Testis (tissue), 2 donors: ENCODE measurements at regions not wholly inside any gene's neighbourhood (a gene's known extent, or its start where the extent isn't known, plus 50 kb on each side); places are given as distances from the start of the nearest gene placed in this dataset.

ENCODE experiments used
- POLR2A ChIP-seq: fragments of 450-650 bp; IDR thresholded peaks from one replicate; pipeline ENCODE4 v1.6.1; 2017; ENCODE audit warnings: antibody characterized with exemption, mild to moderate bottlenecking, moderate library complexity
- TF ChIP-seq, protein P1 (sequence below), 3 experiments: fragments of 450-650 bp in 2 of 3; fragments of 200-600 bp in 1 of 3; sonication (generic) in 1 of 3; IDR thresholded peaks; one replicate each; pipeline ENCODE4 v1.5.1; 2016 to 2019; ENCODE audit warnings: antibody characterized with exemption in 3 of 3, mild to moderate bottlenecking in 2 of 3, moderate library complexity in 1 of 3

DNA sequence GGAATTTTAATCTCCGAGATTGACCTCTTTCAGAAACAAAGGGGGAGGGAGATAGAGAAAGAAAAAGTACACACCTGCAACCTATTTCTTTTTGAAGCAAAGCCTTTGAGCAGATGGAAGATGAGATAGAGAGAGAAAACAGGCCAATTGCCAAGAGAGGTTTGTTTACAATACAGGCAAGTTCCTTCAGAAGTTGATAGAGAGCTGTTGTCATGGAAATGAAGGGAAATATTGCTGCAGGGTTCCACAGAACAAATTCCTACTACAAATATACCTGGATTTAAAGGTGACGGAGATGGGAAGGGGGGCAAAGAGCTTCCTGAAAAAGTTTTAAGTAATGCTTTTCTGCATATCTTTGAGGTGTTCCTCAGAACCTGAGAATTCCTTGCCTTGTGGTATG lies 388.4 kb downstream of the NDFIP2 start:
- TF ChIP-seq, protein P1, sequence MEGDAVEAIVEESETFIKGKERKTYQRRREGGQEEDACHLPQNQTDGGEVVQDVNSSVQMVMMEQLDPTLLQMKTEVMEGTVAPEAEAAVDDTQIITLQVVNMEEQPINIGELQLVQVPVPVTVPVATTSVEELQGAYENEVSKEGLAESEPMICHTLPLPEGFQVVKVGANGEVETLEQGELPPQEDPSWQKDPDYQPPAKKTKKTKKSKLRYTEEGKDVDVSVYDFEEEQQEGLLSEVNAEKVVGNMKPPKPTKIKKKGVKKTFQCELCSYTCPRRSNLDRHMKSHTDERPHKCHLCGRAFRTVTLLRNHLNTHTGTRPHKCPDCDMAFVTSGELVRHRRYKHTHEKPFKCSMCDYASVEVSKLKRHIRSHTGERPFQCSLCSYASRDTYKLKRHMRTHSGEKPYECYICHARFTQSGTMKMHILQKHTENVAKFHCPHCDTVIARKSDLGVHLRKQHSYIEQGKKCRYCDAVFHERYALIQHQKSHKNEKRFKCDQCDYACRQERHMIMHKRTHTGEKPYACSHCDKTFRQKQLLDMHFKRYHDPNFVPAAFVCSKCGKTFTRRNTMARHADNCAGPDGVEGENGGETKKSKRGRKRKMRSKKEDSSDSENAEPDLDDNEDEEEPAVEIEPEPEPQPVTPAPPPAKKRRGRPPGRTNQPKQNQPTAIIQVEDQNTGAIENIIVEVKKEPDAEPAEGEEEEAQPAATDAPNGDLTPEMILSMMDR (IDR thresholded peaks at IDR 0.05), result no peak
- TF ChIP-seq POLR2A, result no peak
